ENCODE measurements at regions not wholly inside any gene's neighbourhood (a gene's known extent, or its start where the extent isn't known, plus 50 kb on each side); places are given as distances from the start of the nearest gene placed in this dataset.

- Histone ChIP-seq H3K4me1 (no peaks in the 10 kb centered on the region), H3K36me3 (no peaks in the 10 kb centered on the region), H3K27me3 (no peaks in the 10 kb centered on the region), H3K9me3 (no peaks in the 10 kb centered on the region), H3K27ac (no peak overlapping the region), H3K4me3 (no peak overlapping the region)
- DNase-seq (no peak), FAIRE-seq (no peak), ATAC-seq (no peak)
- intact Hi-C loops (cut with DNase I) = no loop called here
- WGBS, 2 donors = 68 to 78% methylated on average over 6 of the region's 6 CpGs
- TF ChIP-seq CTCF (IDR thresholded peaks at IDR 0.05) = no peak
Observed at GRCh38 chr2:142672698-142673097, 204.8 kb upstream of the KYNU start.

GRCh38 chr2:142670362-142670761 lies 207.1 kb upstream of the KYNU start:
- ATAC-seq (no peak), DNase-seq (no peak), FAIRE-seq (no peak)
- intact Hi-C loops (cut with DNase I) = no loop called here
- Histone ChIP-seq H3K9me3 (no peaks in the 10 kb centered on the region), H3K36me3 (no peaks in the 10 kb centered on the region), H3K4me3 (no peak overlapping the region), H3K4me1 (no peaks in the 10 kb centered on the region), H3K27ac (no peak overlapping the region), H3K27me3 (no peaks in the 10 kb centered on the region)
- no peak for TF ChIP-seq CTCF (IDR thresholded peaks at IDR 0.05)
- WGBS, 2 donors = 26 to 35% methylated on average over 1 of the region's 1 CpG

- ATAC-seq = no peak
- intact Hi-C loops (cut with DNase I) = no loop called here
- no peak overlapping the region for H3K27ac ChIP-seq
- no peak overlapping the region for H3K4me3 ChIP-seq
- no peak for TF ChIP-seq CTCF (IDR thresholded peaks at IDR 0.05)
- 55 to 57% methylated on average over 3 of the region's 3 CpGs for WGBS, 2 donors
- no peak for FAIRE-seq
- DNase-seq = no peak
- H3K27me3 ChIP-seq = no peaks in the 10 kb centered on the region
- no peaks in the 10 kb centered on the region for H3K9me3 ChIP-seq
- H3K36me3 ChIP-seq = no peaks in the 10 kb centered on the region
- no peaks in the 10 kb centered on the region for H3K4me1 ChIP-seq
Observed at GRCh38 chr2:142668420-142668819, 209.0 kb upstream of the KYNU start.

GRCh38 chr2:142665241-142665640 lies 212.2 kb upstream of the KYNU start:
- Histone ChIP-seq H3K4me3 (no peak overlapping the region), H3K4me1 (no peaks in the 10 kb centered on the region), H3K9me3 (no peaks in the 10 kb centered on the region), H3K36me3 (no peaks in the 10 kb centered on the region), H3K27ac (no peak overlapping the region), H3K27me3 (no peaks in the 10 kb centered on the region)
- FAIRE-seq (no peak), ATAC-seq (no peak), DNase-seq (no peak)
- TF ChIP-seq CTCF (IDR thresholded peaks at IDR 0.05) = no peak
- 67 to 68% methylated on average over 3 of the region's 3 CpGs for WGBS, 2 donors
- intact Hi-C loops (cut with DNase I) = no loop called here

GRCh38 chr2:142650601-142651000 lies 226.9 kb upstream of the KYNU start:
- Histone ChIP-seq H3K4me1 (no peaks in the 10 kb centered on the region), H3K27ac (no peak overlapping the region), H3K9me3 (no peaks in the 10 kb centered on the region), H3K4me3 (no peak overlapping the region), H3K36me3 (no peaks in the 10 kb centered on the region), H3K27me3 (no peaks in the 10 kb centered on the region)
- intact Hi-C loops (cut with DNase I) = no loop called here
- ATAC-seq (no peak), DNase-seq (no peak), FAIRE-seq (no peak)
- no peak for TF ChIP-seq CTCF (IDR thresholded peaks at IDR 0.05)
- WGBS, 2 donors = 67 to 75% methylated on average over 2 of the region's 2 CpGs
